CD4-positive, alpha-beta T cell treated with Interleukin-17A for 4 hours (primary cell): ENCODE measurements at regions not wholly inside any gene's neighbourhood (a gene's known extent, or its start where the extent isn't known, plus 50 kb on each side); places are given as distances from the start of the nearest gene placed in this dataset.

Experiments used
- DNase-seq: peaks from one replicate; pipeline ENCODE4 v3.0.0-alpha.2; 2020; ENCODE audit warnings: mixed read lengths

DNA sequence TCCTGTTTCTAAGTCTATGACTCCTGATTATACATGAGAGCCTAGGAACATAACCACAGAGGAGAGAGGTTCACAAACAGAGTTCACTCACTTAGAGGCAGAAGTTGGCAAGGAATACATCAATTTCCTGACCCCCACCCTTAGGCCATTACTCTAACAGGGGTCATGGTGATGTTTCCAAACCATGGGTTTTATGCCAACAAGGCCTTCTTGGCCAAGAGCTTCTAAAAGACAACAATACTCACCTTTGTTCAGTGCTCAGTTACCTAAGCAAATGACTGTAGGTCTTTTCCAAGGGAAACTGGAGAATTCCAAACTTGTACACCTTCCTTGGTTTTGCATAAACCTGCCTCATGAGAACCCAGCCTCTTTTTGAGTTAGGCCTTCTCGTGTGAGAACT is 52.6 kb downstream of the ERICH4 start:
- no peak for DNase-seq

DNA sequence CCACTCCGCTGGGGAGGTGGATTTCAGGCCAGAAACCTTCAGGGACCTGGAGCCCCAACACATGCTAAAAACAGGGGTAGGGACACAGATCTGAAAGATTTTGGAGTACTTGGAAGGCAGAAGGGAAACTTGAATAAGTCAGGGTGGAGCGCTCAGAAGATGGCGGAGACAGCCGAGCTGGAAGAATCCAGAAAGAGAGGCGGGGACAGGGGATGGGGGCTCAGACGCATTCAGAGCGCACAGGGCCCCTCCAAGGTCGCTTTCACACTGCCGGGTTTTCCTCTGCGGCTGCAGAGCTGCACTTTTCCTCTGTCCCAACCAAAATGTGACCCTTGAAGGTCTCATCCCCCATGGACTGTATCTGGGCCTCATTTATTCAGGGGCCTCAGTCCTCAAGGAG is 56.9 kb downstream of the ERICH4 start:
- DNase-seq: no peak

DNA sequence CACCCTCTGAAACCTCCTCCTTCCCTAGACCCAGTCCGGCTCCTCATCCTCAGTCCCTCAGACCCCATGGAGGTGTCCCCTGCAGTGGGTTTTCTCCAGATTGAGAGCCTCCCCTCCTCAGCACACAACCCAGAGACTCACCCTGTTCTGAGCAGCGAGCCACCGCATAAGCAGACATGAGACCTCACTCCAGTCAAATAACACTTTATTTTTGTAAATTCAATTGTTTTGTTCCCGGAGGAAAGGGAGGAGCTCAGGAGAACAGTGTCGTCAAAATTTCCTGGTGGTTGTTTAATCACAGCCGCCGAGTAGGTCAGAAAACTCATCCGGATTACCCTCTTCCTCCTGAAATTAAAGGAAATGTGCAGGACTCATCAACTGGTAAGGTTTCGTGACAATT is 57.5 kb downstream of the ERICH4 start:
- no peak for DNase-seq

DNA sequence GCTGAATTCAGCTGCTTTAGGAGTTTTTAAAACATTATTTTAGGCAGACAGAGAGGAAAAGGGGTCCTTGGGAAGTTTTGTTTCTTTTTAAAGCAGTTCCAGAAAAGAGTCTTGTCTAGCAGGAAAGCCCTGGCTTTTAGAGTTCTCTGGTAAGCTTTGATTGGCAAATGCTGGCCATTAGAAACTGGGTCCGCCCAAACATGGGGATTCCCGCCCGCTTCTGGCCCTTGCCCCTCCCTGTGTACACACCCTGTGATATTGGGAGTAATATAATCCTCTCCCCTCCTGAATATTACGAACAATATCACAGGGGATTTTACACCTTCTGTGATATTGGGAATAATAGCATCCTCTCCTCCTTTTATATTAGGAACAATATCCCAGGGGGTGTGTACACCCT is 58.9 kb downstream of the ERICH4 start:
- no peak for DNase-seq

DNA sequence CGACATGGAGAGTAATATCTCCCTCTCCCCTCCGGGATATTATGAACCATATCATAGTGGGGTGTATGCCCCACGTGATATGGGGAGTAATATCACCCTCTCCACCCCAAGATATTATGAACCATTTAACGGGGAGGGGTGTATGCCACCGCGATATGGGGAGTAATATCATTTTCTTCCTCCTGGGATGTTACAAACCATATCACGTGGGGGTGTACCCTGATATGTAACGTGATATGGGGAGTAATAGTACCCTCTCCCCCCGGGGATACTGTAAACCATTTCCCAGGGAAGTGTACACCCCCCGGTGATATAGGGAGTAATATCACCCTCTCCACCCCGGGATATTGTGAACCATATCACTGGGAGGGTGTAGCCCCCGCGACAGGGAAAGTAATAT is 62.1 kb downstream of the ERICH4 start:
- no peak for DNase-seq

DNA sequence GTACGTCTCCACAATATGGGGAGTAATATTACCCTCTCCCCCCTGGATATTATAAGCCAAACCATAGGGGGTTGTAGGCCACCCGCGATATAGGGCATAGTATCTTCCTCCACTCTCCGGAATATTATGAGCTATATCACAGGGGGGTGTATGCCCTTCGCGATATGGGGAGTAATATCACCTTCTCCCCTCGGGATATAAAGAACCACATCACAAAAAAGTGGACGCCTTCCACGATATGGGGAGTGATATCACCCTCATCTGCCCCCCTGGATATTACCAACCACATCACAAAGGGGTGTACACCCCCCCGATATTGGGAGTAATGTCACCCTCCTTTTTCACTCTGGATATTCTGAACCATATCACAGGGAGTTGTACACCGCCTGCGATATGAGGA is 65.5 kb upstream of the CEACAM21 start:
- DNase-seq: no peak

DNA sequence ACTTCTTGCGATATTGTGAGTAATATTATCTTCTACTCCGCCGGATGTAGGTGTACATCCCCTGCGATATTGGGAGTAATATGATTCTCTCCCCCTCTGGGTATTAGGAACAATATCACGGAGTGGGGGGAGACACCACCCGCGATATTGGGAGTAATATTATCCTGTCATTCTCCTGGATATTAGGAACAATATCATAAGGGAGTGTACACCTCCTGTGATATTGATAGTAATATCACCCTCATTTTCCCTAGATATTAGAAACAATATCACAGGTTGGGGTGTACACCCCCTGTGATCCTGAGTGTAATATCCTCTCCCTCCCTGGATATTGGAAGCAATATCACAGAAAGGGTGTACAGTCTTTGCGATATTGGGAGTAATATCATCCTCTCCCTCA is 64.3 kb upstream of the CEACAM21 start:
- no peak for DNase-seq

DNA sequence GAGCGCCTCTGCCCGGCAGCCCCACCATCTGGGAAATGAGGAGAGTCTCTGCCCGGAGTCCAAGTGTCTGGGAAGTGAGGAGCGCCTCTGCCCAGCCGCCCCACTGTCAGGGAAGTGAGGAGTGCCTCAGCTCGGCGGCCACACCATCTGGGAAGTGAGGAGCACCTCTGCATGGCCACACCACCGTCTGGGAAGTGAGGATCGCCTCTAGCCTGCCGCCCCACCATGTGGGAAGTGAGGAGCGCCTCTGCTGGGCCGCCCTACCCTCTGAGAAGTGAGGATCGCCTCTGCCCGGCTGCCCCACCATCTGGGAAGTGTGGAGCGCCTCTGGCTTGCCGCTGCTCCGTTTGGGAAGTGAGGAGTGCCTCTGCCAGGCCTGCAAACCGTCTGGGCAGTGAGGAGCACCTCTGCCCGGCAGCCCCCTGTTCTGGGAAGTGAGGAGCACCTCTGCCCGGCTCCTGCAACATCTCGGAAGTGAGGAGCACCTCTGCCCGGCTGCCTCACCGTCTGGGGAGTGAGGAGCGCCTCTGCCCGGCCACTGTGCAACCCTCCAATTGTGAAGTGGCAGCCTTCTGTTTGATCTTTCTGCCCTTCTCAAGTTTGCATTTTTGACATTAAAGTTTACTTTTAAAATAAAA is 60.8 kb upstream of the CEACAM21 start:
- no peak for DNase-seq

DNA sequence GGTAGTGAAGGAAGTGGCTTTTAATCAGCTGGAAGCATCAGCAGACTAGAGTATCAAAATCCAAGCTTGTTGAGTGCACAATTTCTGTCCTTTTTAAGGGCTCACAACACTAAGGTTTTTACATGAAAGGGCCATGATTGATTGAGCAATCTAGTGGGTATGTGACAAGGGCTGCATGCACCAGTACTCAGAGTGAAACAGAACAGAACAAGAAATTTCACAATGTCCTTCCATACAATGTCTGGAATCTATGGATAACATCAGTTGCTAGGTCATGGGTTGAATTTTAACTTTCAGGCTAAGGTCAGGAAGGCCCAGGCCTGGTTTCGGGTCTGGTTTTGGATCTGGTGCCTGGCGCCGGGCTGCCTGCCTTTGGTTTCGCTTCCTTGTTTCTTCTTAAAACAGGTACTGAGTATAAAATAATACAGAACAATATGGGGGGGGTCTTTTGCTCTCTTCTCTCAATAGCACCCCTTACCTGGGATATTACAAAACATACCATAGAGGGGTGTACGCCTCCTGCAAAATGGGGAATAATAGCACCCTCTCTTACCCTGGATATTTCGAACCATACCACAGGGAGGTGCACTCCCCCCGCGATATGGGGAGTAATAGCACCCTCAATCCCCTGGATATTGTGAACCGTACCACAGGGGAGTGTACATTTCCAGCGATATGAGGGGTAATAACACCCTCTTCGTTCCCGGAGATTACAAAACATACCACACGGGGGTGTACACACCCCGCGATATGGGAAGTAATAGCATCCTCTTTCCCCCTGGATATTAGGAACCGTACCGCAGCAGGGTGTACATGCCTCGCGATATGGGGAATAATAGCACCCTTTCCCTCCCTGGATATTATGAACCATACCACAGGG is 59.4 kb upstream of the CEACAM21 start:
- peak; percentile 42 for DNase-seq

DNA sequence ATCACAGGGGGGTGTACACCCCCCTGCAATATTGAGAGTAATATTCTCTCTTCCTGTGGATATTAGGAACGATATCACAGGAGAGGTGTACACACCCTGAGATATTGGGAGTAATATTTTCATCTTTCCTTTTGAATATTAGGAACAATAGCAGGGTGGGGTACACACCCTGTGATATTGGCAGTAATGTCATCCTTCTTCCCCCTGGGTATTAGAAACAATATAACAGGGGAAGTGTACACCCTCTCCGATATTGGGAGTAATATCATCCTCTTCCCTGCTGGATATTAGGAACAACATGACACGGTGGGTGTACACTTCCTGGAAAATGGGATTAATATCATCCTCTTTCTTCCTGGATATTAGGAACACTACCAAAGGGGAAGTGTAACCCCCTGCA is 57.8 kb upstream of the CEACAM21 start:
- no peak for DNase-seq

DNA sequence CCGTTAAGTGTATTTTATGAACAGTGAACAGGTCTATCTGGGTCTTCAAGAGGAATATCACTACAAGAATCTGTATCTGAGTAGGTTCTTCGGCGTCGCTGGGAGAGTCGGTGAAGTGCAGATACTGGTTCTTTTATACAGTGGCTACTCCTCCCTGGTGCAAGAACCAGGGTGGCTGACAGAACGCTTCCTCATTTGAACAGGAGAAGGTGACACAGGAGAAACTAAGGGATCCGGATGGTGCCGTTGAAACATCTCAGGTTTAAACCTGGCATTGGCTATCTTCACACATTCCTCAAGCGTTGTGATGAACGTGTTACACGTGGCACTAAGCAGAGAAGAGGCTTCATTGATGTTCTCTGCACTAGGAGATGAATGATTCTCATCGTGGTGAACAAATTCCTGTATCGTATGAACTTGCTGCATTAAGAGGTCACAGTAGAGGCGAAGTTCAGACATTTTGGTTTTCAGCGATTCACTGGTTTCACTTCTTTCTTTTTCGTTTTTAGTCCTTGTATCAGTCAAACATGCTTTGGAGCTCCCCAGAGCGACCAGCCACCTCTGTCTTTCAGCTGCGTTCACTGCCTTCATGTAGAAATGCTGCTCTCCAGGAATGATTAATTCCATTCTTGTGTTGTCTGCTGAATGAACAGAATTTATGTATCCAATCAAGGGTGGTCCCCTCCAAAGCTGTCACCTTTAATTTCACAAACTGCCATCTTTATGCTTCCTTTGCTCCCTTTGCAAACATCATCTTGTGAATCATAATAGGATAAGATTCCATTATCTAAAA is 54.6 kb upstream of the CEACAM21 start:
- DNase-seq: peak; percentile 18

DNA sequence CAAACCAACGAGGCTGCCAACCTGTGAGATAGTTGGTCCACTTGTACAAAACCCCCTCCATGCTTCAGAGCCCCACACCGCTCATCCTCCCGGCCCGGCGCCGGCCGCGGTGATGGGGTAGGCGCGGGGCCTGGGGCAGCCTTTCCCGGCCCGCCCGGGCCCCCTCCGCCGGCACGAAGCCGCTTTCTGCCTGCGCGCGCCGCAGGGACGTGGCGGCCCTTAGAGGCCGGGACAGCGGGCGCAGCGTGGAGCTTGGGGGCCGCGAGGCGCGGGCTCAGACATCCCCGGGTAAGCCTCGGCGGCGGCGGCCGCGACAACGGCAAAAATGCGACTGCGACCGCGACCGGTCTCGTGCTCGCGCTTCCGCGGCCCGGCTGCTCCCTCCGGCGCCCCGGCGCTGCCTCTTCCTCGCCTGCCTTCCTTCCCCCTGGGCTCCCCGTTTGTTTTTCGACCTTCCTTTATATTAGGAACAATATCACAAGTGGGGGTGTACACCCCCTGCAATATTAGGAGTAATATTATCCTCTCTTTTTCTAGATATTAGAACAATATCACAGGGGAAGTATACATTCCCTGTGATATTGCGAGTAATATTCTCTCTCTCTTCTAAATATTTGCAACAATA is 53.9 kb upstream of the CEACAM21 start:
- DNase-seq: peak; percentile 68

DNA sequence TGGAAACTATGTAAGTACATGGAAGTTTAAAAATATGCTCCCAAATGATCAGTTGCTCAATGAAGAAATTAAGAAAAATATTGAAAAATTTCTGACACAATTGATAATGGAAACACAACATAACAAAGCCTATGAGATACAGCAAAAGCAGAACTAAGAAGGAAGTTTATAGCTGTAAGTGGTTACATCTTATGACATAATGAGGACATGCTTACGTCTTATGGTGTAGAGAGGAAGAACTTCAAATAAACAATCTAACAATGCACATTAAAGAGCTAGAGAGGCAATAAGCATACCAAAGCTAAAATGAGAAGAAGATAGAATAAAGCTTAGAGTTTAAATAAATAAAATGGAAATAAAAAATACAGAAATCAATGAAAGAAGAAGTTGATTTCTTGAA is 50.0 kb upstream of the CEACAM21 start:
- DNase-seq: no peak
